Embryonic facial prominence (tissue), 1 donor: ENCODE measurements at regions not wholly inside any gene's neighbourhood (a gene's known extent, or its start where the extent isn't known, plus 50 kb on each side); places are given as distances from the start of the nearest gene placed in this dataset.
A peak's percentile ranks its signal among the peaks of the same experiment; 100 is the strongest.

Source experiments
- DNase-seq: peaks from one replicate; pipeline ENCODE4 v3.0.0-alpha.2; 2016; ENCODE audit errors: extremely low spot score

- DNase-seq = no peak
Measured at GRCh38 chr7:22587322-22587721, 87.3 kb upstream of the STEAP1B start.

GRCh38 chr7:22586786-22587140 lies 86.8 kb upstream of the STEAP1B start:
- DNase-seq = peak; percentile 59

- DNase-seq = no peak
Measured at GRCh38 chr7:22586101-22586785, 86.3 kb upstream of the STEAP1B start.

- DNase-seq = no peak
Measured at GRCh38 chr7:22584179-22584578, 84.2 kb upstream of the STEAP1B start.

- no peak for DNase-seq
Measured at GRCh38 chr7:22582863-22583622, 83.1 kb upstream of the STEAP1B start.

DNA sequence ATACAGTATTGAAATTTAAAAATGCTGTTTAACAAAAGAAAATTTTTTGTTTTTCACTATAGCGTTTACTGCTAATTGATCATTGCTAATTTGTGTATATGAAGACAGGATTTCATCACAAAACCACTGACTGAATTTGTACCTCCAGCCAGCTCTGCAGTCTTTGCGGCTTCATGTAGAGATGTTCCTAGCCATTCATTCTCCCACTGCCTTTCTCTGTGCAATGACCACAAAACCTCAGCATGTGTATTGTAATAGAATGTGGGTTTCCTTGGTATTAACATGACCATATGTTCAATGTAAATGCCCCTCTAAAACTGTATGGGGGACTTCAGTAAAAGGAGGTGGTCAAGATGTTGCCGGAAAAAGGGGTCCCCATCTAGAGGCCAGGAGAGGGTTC lies 81.1 kb upstream of the STEAP1B start:
- DNase-seq = no peak

- DNase-seq = no peak
Measured at GRCh38 chr7:22579961-22580360, 80.0 kb upstream of the STEAP1B start.

GRCh38 chr7:22578007-22578733 lies 78.2 kb upstream of the STEAP1B start:
- no peak for DNase-seq

GRCh38 chr7:22577470-22578001 lies 77.5 kb upstream of the STEAP1B start:
- peak; percentile 36 for DNase-seq

DNA sequence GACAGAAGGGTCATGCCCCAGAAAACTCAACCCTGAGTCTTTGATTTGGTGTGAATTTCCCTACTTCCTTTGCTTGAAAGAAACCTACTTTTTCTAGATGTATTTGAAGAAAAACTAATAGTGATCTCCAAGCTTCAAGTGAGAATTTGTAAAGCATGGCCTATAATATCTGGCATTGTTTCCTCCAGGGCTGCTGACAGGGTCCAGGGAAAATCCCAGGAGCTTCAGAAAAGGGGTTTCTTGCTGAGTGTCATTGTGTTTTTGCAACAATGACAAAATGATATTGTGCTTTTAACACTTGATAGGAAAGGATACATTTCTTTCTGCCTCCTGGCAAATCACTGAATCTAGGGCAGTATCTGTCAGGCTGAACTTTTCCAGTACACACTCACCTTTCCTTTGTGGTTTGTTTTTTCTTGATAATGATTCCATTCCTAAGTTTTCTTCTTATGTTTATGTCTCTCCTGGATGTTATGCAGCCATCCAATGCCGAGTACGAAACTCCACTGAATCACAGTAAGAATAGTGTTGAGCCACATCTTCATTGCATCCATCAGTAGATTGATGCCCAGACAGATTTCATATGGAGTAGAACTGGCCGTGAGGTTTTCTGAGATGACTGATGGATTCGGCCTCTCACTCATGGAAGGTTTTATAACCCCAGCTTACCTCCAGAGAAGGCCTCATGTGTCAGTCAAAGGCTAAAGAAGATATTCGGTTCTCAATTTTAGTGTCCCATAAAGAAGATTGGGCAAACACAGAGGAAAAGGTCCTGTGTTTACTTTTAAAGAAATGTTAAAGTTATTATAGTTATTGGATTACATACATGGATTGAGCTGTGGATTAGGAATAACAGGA lies 76.9 kb upstream of the STEAP1B start:
- no peak for DNase-seq

DNA sequence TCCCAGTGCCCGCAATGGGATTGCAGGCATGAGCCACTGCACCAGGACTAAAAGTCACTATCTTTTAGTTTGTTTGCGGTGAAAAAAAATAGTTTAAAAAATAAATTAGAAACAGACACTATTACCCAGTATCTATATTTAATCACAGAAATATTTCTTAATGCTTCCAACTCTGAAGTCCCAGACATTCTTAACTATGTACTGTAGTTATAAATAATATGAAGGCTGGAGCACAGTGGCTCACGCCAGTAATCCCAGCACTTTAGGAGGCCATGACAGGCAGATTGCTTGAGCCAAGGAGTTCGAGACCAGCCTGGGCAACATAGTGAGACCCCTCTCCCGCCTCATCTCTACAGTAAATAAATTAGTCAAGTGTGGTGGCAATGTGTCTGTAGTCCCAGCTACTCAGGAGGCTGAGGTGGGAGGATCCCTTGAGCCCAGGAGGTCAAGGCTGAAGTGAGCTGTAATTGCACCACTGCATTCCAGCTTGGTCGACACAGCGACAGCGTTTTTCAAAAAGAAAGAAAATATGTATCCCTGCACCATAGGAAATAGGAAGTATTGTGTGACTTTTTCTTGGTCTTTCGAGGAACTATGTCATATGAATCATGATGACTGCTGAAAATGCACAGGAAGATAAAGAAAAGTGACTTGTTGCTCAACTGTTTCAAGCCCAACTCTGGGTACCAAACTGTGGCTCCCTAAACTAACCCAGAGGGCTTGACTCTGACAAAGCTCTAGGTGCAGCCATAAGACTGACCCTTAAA lies 74.9 kb upstream of the STEAP1B start:
- no peak for DNase-seq

GRCh38 chr7:22572937-22573336 lies 72.9 kb upstream of the STEAP1B start:
- DNase-seq = no peak

DNA sequence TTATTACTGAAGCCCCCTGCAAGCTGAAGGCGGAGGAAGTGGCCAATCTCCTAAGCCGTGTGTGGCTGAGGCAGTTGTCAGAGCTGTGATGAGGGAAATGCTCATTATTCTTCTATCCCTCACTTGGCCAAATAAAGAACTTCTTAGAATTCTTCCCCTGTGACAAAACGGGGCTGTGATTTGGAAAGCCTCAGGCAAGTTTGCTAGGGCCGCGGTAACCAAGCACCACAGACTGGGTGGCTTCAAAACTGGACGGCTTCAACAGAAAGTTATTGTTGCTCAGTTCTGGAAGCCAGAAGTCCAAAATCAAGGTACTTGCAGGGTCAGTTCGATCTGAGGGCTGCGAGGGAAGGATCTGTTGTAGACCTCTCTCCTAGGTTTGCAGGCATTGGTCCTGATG lies 72.3 kb upstream of the STEAP1B start:
- DNase-seq = no peak

DNA sequence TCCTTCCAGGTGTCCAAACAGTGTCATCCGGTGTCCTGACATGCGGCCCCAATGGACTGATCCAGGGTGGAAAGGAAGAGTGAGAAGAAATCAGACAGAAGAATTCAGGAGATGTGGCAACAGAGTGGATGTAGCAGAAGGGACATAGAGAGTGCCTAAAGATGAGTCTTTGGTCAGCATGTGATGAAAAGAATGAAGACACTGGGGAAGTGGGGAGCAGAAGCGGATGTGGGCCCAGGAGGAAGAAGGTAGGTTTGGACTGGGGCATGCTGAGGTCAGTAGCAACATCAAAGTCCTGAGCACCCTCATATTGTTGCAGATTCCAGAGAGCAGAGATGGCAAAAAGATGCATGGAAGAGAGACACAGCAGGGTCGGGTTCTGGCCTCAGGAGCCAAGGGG lies 71.8 kb upstream of the STEAP1B start:
- no peak for DNase-seq

GRCh38 chr7:22569586-22570321 lies 69.8 kb upstream of the STEAP1B start:
- DNase-seq = no peak

DNA sequence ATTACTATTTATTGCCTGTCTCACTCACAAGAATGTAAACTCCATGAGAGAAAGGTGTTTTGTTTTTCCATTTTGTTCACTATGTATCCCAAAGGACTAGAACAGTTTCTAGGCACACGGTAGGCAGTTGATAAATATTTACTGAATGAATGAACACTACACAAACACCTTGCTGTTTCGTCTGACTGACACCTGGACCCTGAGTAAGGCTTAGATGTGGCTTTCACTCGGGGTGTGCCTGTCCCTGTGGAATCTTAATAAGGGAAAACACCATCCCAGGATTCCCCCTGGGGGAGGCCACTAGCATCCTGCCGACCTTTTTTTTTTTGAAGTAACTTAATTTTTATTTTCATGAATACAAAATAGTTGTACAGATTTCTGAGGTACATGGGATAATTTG lies 66.6 kb upstream of the STEAP1B start:
- no peak for DNase-seq

- DNase-seq = no peak
Measured at GRCh38 chr7:22566176-22566575, 66.2 kb upstream of the STEAP1B start.

- no peak for DNase-seq
Measured at GRCh38 chr7:22565315-22565811, 65.4 kb upstream of the STEAP1B start.

GRCh38 chr7:22564511-22565045 lies 64.6 kb upstream of the STEAP1B start:
- no peak for DNase-seq
